ENCODE measurements at regions not wholly inside any gene's neighbourhood (a gene's known extent, or its start where the extent isn't known, plus 50 kb on each side); places are given as distances from the start of the nearest gene placed in this dataset.

DNA sequence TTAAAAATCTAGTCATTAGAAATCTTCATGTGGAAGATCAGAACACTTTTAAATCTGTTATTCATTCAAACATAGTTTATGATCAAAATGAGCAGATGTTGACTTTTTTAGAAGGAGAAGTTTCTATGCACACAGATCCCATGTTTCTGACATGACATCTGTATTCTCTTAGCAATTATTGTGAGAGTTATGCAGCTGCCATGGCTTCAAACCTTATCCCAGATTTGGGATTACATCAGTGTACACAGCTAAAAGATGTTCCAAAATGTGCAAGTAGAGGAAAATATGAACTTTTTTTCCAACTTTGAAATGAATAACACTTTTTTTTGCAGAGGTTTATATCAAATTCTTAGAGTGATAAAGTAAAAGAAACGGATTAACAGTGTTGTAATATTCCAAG, 1166.9 kb downstream of the ZPLD1 start:
- Histone ChIP-seq H3K36me3 (no peaks in the 10 kb centered on the region), H3K4me1 (no peaks in the 10 kb centered on the region), H3K27me3 (no peaks in the 10 kb centered on the region), H3K27ac (no peak overlapping the region), H3K9me3 (no peaks in the 10 kb centered on the region), H3K4me3 (replicated peaks in 1 of 3) (no peak overlapping the region)
- intact Hi-C loops (cut with DNase I), result no loop called here
- 77 to 85% methylated on average over 1 of the region's 1 CpG for WGBS, 2 donors
- DNase-seq, result no peak
- TF ChIP-seq, protein P1, sequence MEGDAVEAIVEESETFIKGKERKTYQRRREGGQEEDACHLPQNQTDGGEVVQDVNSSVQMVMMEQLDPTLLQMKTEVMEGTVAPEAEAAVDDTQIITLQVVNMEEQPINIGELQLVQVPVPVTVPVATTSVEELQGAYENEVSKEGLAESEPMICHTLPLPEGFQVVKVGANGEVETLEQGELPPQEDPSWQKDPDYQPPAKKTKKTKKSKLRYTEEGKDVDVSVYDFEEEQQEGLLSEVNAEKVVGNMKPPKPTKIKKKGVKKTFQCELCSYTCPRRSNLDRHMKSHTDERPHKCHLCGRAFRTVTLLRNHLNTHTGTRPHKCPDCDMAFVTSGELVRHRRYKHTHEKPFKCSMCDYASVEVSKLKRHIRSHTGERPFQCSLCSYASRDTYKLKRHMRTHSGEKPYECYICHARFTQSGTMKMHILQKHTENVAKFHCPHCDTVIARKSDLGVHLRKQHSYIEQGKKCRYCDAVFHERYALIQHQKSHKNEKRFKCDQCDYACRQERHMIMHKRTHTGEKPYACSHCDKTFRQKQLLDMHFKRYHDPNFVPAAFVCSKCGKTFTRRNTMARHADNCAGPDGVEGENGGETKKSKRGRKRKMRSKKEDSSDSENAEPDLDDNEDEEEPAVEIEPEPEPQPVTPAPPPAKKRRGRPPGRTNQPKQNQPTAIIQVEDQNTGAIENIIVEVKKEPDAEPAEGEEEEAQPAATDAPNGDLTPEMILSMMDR (IDR thresholded peaks at IDR 0.05), result no peak
- no peak for TF ChIP-seq POLR2A (IDR thresholded peaks at IDR 0.05)

DNA sequence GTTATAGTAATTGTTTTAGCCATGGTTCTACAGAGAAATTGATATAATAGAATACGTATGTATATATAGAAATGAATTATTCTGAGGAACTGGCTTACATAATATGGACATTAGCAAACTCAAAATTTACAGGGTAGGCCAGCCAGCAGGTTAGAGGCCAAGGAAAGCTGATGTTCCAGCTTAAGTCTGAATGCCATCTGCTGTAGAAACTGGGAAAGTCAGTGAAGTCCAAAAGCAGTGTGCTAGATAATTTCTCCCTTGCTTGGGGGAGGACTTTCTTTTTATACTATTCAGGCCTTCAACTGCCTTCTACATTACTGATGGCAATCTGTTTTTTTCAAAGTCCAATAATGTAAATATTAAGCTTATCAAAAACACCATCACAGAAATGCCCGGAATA, 1174.7 kb downstream of the ZPLD1 start:
- H3K27me3 ChIP-seq, result no peaks in the 10 kb centered on the region
- intact Hi-C loops (cut with DNase I), result no loop called here
- TF ChIP-seq POLR2A (IDR thresholded peaks at IDR 0.05), result no peak
- TF ChIP-seq, protein P1 (IDR thresholded peaks at IDR 0.05), result no peak

DNA sequence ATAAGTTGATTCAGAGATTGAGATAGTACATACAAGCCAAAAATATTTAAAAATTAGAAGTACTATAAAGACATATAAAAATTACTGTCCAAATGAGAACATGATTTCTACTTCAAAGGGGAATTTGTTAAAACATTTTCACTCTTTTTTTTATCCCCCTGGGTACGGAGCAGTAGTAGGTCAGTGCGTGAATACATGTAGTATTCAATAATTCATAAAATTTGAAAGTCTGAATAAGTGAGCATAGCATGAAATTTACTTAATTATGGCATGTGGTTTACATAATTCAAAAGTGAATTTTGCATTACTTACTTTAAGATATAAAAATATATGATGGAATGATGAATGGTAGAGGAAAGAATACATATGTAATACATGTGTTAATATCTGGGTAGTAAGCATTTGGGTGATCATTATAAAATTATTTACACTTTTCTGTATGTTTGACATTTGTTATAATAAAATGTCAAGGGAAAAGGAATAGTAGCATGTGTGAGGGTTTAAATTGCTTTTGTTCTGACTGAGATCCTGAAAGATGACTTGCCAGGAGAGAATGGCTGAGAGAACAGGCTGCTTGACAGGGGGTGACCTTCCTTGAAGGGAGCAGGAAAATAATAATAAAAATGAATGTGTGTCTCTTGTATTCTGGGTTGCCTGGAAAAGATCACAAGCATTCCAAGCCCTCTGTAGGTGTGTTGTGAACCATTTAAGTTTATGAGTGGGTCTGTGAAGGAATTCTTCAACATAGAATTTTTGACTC, 1178.8 kb downstream of the ZPLD1 start:
- no peak for DNase-seq
- WGBS, 2 donors, result 89 to 95% methylated on average over 2 of the region's 2 CpGs
- Histone ChIP-seq H3K36me3 (no peaks in the 10 kb centered on the region), H3K9me3 (no peaks in the 10 kb centered on the region), H3K27me3 (no peaks in the 10 kb centered on the region), H3K27ac (no peak overlapping the region), H3K4me1 (peaks cover 0 to 3% of the 10 kb centered on the region in 2 donors), H3K4me3 (replicated peaks in 1 of 3) (no peak overlapping the region)
- intact Hi-C loops (cut with DNase I), result no loop called here
- TF ChIP-seq, protein P1 (IDR thresholded peaks at IDR 0.05), result no peak
- no peak for TF ChIP-seq POLR2A (IDR thresholded peaks at IDR 0.05)

More for the DNA sequence above, 1174.7 kb downstream of the ZPLD1 start:
- no peaks in the 10 kb centered on the region for H3K36me3 ChIP-seq
- no peak for DNase-seq
- 91 to 95% methylated on average over 2 of the region's 2 CpGs for WGBS, 2 donors
- peaks cover 0 to 2% of the 10 kb centered on the region in 2 donors for H3K4me1 ChIP-seq
- H3K4me3 ChIP-seq (replicated peaks in 1 of 3), result no peak overlapping the region
- no peaks in the 10 kb centered on the region for H3K9me3 ChIP-seq
- no peak overlapping the region for H3K27ac ChIP-seq

DNA sequence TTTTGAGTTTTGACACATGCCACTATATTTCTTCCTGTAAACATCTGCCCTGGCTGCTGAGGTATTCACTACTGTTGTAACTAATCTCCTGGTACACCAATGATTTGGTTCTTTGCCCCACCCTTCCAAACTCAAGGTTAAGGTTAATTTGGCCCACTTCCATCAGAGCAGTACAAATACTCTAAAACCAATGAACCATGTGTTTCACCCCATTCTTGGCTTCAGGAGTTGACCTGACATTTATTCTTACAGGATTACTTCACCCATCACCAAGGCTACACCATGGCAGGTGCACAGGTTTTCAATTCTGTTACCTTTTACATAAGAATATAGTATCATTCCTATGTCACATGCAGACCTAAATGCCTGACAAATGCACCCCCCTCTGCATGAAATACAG, 1179.9 kb downstream of the ZPLD1 start:
- Histone ChIP-seq H3K4me1 (peaks cover 0 to 3% of the 10 kb centered on the region in 2 donors), H3K9me3 (no peaks in the 10 kb centered on the region), H3K27ac (no peak overlapping the region), H3K36me3 (no peaks in the 10 kb centered on the region), H3K4me3 (replicated peaks in 1 of 3) (no peak overlapping the region), H3K27me3 (no peaks in the 10 kb centered on the region)
- DNase-seq, result no peak
- intact Hi-C loops (cut with DNase I), result no loop called here
- no peak for TF ChIP-seq POLR2A (IDR thresholded peaks at IDR 0.05)
- TF ChIP-seq, protein P1 (IDR thresholded peaks at IDR 0.05), result no peak

DNA sequence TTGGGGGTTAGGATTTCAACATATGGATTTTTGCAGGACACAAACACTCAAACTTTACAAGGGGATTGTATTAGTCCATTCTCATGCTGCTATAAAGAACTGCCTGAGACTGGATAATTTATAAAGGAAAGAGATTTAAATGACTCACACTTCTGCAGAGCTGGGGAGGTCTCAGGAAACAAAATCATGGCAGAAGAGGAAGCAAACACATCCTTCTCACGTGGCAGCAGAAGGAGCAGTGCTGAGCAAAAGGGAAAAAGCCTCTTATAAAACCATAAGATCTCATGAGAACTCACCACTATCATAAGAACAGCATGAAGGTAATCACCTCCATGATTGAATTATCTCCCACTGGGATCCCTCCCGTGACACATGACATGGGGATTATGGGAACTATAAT, 1183.1 kb downstream of the ZPLD1 start:
- TF ChIP-seq, protein P1 (IDR thresholded peaks at IDR 0.05), result no peak
- TF ChIP-seq POLR2A (IDR thresholded peaks at IDR 0.05), result no peak
- 56 to 66% methylated on average over 2 of the region's 2 CpGs for WGBS, 2 donors
- intact Hi-C loops (cut with DNase I), result no loop called here
- Histone ChIP-seq H3K4me1 (peaks cover 0 to 3% of the 10 kb centered on the region in 2 donors), H3K27ac (no peak overlapping the region), H3K4me3 (replicated peaks in 1 of 3) (no peak overlapping the region), H3K36me3 (no peaks in the 10 kb centered on the region), H3K9me3 (no peaks in the 10 kb centered on the region), H3K27me3 (no peaks in the 10 kb centered on the region)
- no peak for DNase-seq
